ENCODE measurements at regions not wholly inside any gene's neighbourhood (a gene's known extent, or its start where the extent isn't known, plus 50 kb on each side); places are given as distances from the start of the nearest gene placed in this dataset.

- intact Hi-C loops (cut with micrococcal nuclease; ENCODE audit: unreplicated experiment) (no loop called here), in situ Hi-C loops (cut with HindIII; ENCODE audit: low pct_unique_long_range_greater_than_20kb, low sequenced_read_pairs) (no loop called here)
- CTCF ChIA-PET: no interaction called here
- Histone ChIP-seq H3K27ac (ENCODE audit: low read length) (no peak overlapping the region), H3K36me3 (ENCODE audit: control insufficient read depth, insufficient read depth, low read length) (no peaks in the 10 kb centered on the region), H3K9me3 (ENCODE audit: control insufficient read depth, insufficient read depth, low read depth, low read length) (peaks cover 6% of the 10 kb centered on the region; the same call in 1 of the 2 replicates), H3K27me3 (ENCODE audit: control insufficient read depth, insufficient read depth, low read length) (no peaks in the 10 kb centered on the region), H3K4me3 (ENCODE audit: low read depth in 2 of 2, low read length in 2 of 2) (no peak overlapping the region), H3K4me1 (ENCODE audit: control insufficient read depth, insufficient read depth, low read length) (no peaks in the 10 kb centered on the region)
- DNase-seq (ENCODE audit: low read depth, low spot score) (no peak), ATAC-seq (no peak)
- POLR2A ChIA-PET: no interaction called here
- TF ChIP-seq POLR2AphosphoS5 (IDR thresholded peaks at IDR 0.05; ENCODE audit: low read depth, low read length) (no peak), TCF7L2 (IDR thresholded peaks at IDR 0.05; ENCODE audit: low read depth, low read length) (no peak), SIN3A (IDR thresholded peaks at IDR 0.05; ENCODE audit: borderline replicate concordance, insufficient read depth, low read depth, low read length) (no peak)
- TF ChIP-seq, protein P1, sequence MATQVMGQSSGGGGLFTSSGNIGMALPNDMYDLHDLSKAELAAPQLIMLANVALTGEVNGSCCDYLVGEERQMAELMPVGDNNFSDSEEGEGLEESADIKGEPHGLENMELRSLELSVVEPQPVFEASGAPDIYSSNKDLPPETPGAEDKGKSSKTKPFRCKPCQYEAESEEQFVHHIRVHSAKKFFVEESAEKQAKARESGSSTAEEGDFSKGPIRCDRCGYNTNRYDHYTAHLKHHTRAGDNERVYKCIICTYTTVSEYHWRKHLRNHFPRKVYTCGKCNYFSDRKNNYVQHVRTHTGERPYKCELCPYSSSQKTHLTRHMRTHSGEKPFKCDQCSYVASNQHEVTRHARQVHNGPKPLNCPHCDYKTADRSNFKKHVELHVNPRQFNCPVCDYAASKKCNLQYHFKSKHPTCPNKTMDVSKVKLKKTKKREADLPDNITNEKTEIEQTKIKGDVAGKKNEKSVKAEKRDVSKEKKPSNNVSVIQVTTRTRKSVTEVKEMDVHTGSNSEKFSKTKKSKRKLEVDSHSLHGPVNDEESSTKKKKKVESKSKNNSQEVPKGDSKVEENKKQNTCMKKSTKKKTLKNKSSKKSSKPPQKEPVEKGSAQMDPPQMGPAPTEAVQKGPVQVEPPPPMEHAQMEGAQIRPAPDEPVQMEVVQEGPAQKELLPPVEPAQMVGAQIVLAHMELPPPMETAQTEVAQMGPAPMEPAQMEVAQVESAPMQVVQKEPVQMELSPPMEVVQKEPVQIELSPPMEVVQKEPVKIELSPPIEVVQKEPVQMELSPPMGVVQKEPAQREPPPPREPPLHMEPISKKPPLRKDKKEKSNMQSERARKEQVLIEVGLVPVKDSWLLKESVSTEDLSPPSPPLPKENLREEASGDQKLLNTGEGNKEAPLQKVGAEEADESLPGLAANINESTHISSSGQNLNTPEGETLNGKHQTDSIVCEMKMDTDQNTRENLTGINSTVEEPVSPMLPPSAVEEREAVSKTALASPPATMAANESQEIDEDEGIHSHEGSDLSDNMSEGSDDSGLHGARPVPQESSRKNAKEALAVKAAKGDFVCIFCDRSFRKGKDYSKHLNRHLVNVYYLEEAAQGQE (IDR thresholded peaks at IDR 0.05; ENCODE audit: insufficient read depth in 1 of 2, low read depth in 2 of 2, low read length in 1 of 2): no peak
- TF ChIP-seq, protein P2, sequence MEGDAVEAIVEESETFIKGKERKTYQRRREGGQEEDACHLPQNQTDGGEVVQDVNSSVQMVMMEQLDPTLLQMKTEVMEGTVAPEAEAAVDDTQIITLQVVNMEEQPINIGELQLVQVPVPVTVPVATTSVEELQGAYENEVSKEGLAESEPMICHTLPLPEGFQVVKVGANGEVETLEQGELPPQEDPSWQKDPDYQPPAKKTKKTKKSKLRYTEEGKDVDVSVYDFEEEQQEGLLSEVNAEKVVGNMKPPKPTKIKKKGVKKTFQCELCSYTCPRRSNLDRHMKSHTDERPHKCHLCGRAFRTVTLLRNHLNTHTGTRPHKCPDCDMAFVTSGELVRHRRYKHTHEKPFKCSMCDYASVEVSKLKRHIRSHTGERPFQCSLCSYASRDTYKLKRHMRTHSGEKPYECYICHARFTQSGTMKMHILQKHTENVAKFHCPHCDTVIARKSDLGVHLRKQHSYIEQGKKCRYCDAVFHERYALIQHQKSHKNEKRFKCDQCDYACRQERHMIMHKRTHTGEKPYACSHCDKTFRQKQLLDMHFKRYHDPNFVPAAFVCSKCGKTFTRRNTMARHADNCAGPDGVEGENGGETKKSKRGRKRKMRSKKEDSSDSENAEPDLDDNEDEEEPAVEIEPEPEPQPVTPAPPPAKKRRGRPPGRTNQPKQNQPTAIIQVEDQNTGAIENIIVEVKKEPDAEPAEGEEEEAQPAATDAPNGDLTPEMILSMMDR (IDR thresholded peaks at IDR 0.05): no peak
- BruUV-seq (replicated peaks): no TSS peak
These were observed 131.1 kb upstream of the JUN start for GRCh38 chr1:58914925-58915324.

DNA sequence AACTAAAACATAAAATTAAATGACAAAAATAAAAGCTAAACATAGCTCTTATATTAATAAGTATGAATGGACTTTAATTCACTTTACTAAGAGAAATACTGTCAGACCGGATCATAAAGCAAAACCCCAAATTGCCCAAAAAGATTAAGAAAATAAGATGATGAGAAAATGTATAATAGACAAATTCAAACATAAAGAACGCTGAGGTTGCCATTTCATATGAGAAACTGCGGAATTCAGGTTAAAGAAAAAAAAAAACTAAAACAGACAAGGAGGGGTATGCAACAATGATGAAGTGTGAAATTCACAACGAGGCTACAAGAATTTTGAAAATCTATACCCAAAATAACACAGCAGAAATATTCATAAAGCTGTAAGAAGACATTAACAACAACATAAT, 133.6 kb upstream of the JUN start:
- H3K27ac ChIP-seq (ENCODE audit: low read length): no peak overlapping the region
- H3K4me1 ChIP-seq (ENCODE audit: control insufficient read depth, insufficient read depth, low read length): no peaks in the 10 kb centered on the region
- POLR2A ChIA-PET: interaction anchor here (0.6 kb wide), 2 partner anchors 81 to 762 kb away, joined by 3 read pairs; no protein-coding TSS in a partner anchor
- DNase-seq (ENCODE audit: low read depth, low spot score): no peak
- H3K27me3 ChIP-seq (ENCODE audit: control insufficient read depth, insufficient read depth, low read length): no peaks in the 10 kb centered on the region
- in situ Hi-C loops (cut with HindIII; ENCODE audit: low pct_unique_long_range_greater_than_20kb, low sequenced_read_pairs) (no loop called here), intact Hi-C loops (cut with micrococcal nuclease; ENCODE audit: unreplicated experiment) (no loop called here)
- peaks cover 6% of the 10 kb centered on the region; the same call in 1 of the 2 replicates for H3K9me3 ChIP-seq (ENCODE audit: control insufficient read depth, insufficient read depth, low read depth, low read length)
- ATAC-seq: no peak
- no peak overlapping the region for H3K4me3 ChIP-seq (ENCODE audit: low read depth in 2 of 2, low read length in 2 of 2)
- TF ChIP-seq TCF7L2 (IDR thresholded peaks at IDR 0.05; ENCODE audit: low read depth, low read length) (no peak), POLR2AphosphoS5 (IDR thresholded peaks at IDR 0.05; ENCODE audit: low read depth, low read length) (no peak), SIN3A (IDR thresholded peaks at IDR 0.05; ENCODE audit: borderline replicate concordance, insufficient read depth, low read depth, low read length) (no peak)
- TF ChIP-seq, protein P2 (IDR thresholded peaks at IDR 0.05): no peak
- TF ChIP-seq, protein P1 (IDR thresholded peaks at IDR 0.05; ENCODE audit: insufficient read depth in 1 of 2, low read depth in 2 of 2, low read length in 1 of 2): no peak
- no peaks in the 10 kb centered on the region for H3K36me3 ChIP-seq (ENCODE audit: control insufficient read depth, insufficient read depth, low read length)
- CTCF ChIA-PET: no interaction called here
- no TSS peak for BruUV-seq (replicated peaks)
